GM12892 (cell line): ENCODE measurements at regions not wholly inside any gene's neighbourhood (a gene's known extent, or its start where the extent isn't known, plus 50 kb on each side); places are given as distances from the start of the nearest gene placed in this dataset.
"Not testable (repeated sequence)": the region's sequence is repeated elsewhere in the genome, so short reads cannot be mapped to it uniquely, and the experiment has no call there.

Experiments used
- DNase-seq: peaks from one replicate; pipeline ENCODE4 v3.0.0; 2011; ENCODE audit not compliant: insufficient read length
- FAIRE-seq: peaks from 2 replicates; lab custom pipeline; 2011; peaks lifted over from hg19 to GRCh38; lab: Jason Lieb, UNC
- POLR2A ChIP-seq: IDR thresholded peaks from 2 replicates; pipeline ENCODE4 v1.6.1; 2011; ENCODE audit warnings: low read depth, low read length, control low read depth
- POLR2AphosphoS5 ChIP-seq: IDR thresholded peaks from 2 replicates; pipeline ENCODE4 v1.6.1; 2011; ENCODE audit warnings: low read depth, low read length, control low read depth
- TAF1 ChIP-seq: IDR thresholded peaks from 2 replicates; pipeline ENCODE4 v1.6.1; 2011; ENCODE audit warnings: low read depth, mild to moderate bottlenecking, control low read depth, low read length, borderline replicate concordance

DNA sequence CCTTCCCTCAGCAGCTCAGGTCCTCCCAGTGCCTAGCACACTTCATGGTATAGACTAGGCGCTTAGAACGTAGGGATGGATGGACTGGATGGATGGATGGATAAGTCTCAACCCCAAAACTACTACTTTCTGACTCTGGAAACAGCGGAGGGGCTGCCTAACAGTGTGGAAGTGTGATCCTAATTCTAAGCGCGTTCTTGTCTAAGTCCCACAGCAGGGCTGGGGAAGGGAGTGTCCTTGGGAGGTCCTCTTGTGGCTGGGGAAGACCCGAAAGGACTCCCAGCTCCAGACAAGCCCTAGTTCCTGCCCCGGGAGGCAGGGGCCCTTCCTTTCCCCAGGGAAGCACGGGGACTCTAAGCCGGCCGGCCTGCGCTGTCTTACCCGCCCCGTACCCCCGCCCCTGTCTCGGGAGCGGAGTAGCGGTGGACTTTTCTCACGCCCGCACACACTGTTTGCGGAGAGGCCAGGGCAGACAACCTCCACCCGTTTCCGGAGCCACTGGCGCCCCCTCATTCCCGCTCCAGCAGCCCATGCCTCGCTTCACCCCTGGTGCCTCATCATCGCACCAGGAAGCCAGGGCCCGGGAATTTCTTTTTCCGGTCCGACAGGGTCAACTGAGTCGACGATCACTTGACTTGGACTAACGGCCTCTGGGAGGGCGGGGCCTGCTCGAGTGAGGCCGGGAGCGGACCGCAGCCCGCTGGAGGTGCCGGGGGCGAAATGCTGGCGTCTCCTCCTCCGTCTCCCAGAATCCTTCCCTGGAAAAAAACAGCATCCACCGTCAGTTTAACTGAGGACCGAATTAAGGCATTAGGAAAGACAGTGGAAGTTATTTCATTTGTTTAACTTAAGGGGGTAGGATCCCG is 133.3 kb downstream of the TBC1D2B start:
- peak; percentile 78 for FAIRE-seq
- TF ChIP-seq TAF1 (no peak), POLR2AphosphoS5 (no peak), POLR2A (no peak)

DNA sequence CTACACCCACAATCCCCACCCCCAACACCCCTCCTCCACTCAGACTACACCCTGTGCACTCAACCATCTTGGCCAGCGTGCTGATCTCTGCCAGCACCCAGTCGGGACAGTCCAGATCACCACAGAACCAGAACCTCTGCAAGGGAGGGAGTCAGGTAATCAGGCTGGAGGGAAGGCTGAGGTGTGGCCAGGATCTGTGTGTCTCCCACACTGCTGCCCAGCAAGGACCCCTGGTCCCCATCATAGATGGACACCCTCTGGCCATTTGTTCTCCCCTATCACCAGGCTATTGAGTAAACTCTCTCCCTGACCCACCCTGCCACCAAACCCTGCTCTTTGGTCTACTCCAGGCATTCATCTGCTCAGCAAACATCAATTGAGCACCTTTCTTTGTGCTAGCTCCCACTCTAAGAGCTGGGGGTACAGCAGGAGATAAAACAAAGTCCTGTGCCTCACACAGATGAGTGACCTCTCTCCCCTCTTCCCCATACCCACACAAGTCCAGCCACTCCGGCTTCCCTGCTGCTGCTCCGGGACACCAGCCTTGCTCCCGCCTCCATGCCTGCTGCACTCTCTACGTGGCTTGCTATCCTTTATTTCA is 134.8 kb downstream of the TBC1D2B start:
- no peak for FAIRE-seq
- TF ChIP-seq POLR2A: no peak
- TF ChIP-seq TAF1: no peak
- TF ChIP-seq POLR2AphosphoS5: no peak
- no peak for DNase-seq

More for the DNA sequence above, 133.3 kb downstream of the TBC1D2B start:
- DNase-seq: peak; percentile 33

DNA sequence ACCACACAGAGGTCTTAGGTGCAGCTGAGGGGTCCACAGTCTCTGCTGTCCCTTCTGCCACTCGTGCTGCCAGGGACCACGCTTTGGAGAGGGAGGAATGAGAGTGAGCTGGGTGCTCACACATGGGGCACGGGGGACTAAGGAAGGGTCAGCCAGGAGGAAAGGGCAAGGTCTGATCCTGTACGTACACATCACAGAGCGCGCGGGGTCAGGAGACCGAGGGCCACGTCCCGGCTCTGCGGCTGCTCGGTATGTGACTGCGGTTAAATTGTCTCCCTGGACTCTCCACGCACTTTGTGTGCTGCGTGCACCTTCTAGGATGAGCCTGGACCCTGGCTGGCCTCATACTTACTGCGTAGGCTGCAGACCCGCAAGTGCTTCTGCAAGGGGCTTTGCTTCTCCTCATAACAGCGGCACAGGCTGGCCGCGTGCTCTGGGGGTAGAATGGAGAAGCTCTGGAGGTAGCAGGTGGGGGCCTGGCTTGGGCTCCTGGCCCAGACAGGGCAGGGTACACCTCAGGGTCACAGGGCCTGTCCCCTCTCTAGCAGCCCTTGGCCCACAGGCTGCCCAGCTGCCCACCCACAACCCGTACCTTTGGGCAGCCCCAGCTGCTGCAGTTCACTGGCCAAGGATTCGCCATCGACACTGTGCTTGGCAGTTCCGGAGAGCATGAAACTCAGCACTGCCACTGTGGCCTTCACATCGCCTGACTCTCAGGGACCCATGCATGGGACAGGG is 136.3 kb downstream of the TBC1D2B start:
- FAIRE-seq, DNase-seq: not testable (repeated sequence)

DNA sequence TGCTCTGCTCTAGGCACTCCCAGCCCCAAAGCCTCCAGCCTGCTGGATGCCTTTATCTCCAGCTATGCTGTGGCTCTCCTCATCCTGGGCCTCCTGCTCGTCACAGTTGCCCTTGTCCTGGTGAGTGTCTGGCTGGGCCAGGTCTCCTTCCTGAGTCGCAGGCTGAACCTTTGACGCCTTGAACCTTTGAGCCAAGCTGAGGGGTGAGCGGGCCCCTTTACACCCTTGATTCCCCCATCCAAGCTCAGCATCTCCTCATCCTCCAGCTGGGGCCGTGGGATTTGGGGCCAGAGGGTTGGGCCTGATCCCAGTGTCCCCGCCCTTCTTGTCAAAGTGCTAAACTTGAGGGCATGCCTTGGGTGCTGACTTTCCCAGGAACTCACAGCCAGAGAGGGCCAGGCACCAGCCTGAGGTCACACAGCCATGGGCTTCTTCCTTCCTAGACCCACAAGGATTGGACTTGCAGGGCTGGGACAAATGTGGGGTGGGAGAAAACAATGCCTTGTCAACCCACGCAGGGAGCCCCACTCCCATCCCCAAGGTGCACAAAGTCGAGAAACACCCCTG is 137.0 kb downstream of the TBC1D2B start:
- TF ChIP-seq TAF1 (no peak), POLR2A (no peak), POLR2AphosphoS5 (no peak)
- DNase-seq: no peak
- no peak for FAIRE-seq

DNA sequence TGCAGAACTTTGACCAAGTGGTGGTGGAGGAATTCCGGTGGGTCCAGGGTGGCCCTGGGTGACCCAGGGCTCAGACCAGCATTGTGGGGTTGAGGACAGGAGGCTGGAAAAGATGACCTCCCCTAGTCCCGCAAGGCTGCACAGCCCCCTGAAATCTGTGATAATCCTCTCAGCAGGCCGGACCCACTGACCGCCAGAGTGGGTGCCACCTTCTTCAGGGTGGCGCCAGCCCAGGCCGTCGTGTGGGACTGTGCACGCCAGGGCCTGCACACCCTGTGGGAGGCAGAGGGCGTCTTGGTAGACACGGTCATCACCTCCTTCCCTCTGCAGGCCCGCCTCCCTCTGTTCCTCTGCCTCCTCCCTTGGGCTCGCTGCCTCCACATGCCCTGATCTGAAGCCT is 137.7 kb downstream of the TBC1D2B start:
- FAIRE-seq: no peak
- TF ChIP-seq POLR2AphosphoS5 (no peak), POLR2A (no peak), TAF1 (no peak)
- DNase-seq: no peak

DNA sequence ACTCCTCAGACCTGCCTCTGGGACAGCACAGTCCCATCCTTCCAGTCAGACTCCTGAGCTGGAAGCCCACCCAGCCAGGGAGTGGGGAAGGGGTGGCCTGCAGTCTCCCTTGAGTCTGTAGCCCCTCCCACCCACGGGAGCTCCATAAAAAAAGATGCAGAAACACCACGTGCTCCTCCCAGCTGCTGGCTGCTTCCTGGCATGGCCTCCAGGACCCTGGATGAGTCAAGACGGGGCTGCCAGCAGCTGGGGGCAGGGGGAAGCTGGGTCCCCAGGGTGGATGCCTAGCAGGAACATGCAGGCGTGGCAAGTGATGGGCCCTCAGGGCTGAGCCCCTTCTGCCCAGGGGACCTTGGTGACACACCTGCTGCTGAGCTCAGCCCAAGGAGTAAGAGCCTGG is 138.5 kb downstream of the TBC1D2B start:
- DNase-seq, FAIRE-seq: not testable (repeated sequence)

DNA sequence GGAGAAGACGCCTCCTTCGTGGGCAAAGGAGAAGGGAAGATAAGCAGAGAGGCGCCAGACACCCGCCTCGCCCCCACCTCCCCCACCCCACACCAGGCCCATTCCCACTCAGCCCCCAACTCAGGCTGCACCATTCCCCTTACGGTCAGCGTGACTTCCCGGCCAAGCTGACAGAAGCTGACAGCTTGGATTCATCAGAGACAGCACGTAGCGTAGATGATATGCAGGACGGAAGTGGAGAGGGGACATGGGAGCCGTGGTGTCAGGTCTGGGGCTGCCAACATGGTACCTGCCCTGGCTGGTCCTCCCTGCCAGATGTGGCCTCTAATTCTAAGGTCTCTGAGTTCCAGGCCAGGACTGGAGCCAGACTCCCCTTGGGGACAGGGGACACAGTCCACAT is 139.0 kb downstream of the TBC1D2B start:
- not testable (repeated sequence) for DNase-seq, FAIRE-seq

DNA sequence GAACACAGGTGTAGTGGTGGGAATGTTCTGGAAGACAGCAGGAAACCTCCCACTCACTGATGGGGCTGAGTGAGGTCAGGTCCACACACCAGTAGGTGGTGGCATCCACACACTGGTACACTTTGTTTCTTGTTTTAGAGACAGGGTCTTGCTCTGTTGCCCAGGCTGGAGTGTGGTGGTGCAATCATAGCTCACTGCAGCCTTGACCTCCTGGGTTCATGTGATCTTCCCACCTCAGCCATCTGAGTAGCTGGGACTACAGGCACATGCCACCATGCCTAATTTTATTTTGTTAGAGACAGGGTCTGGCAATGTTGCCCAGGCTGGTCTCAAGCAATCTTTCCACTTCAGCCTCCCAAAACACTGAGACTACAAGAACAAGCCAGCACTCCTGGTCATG is 140.9 kb downstream of the TBC1D2B start:
- FAIRE-seq, DNase-seq: not testable (repeated sequence)

DNA sequence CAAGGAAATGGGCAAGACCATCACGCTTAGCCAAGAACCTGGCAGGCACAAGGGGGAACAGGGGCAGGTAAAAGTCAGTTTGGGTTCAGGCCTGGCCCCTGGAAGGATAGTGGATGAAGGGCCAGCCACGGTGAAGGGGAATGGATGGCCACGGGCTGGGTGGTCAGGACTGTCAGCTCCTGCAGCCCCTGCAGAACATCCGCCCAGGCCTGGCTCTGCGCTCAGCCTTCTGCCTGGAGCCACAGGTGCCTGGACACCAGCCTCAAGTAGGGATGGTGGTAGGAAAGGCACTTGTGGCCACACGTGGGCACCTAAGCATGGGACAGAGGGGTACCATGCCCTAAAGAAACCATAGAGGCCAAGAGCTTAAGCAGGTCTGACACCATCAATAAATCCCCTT is 143.0 kb downstream of the TBC1D2B start:
- DNase-seq, FAIRE-seq: not testable (repeated sequence)

DNA sequence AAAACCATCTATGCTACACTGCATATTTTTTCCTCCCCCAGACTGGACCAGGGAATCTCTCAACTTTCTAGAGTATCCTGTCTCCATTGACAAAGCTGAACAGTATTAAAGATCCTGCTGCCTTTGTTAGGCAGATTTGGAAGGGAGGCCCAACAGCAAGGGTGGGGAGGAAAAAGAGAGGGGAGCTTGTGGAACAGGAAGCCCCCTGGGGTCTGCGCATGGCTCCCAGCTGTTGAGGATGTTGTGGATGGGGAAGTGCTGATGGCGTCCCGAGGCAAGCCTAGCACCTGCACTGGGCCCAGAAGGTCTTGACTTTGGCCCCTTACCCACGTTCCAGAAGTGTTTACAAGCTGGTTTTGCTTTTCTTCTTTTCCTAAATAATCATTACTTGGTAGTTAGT is 146.6 kb downstream of the TBC1D2B start:
- not testable (repeated sequence) for FAIRE-seq, DNase-seq

DNA sequence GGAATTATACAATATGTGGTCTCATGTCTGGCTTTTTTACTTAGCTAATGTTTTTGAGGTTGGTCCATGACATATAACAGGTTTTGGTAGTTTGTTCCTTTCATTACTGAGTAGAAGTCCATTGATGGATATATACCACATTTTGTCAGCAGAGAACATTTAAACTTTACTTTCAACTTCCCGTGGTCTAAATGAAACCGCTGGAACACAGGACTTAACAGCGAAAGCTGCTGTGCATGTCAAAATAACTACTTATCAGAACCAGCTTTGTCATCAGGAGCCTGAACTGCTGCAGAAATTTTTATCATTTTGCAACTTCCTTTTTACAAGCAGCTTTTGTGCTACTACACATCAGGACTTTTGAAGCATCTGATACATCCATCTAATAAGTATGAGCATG is 147.0 kb downstream of the TBC1D2B start:
- FAIRE-seq, DNase-seq: not testable (repeated sequence)

DNA sequence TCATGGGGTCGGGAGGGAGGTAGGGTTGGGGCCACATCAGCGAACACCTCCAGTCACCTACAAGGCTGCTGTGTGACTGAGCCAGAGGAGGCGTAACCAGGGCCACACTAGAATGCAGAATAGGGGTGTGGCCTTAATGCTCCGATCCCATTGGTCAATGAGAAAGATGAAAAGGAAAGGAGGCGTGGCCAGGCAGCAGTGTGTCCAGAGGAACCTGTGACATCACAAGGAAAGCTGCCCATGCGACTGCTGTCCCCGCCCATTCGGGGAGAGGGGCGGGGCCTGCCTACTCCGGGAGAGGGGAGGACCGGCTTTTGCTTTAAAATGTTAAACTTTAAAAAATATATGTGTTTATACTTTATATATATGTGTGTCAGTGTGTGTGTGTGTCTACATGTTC is 150.7 kb downstream of the TBC1D2B start:
- not testable (repeated sequence) for FAIRE-seq

DNA sequence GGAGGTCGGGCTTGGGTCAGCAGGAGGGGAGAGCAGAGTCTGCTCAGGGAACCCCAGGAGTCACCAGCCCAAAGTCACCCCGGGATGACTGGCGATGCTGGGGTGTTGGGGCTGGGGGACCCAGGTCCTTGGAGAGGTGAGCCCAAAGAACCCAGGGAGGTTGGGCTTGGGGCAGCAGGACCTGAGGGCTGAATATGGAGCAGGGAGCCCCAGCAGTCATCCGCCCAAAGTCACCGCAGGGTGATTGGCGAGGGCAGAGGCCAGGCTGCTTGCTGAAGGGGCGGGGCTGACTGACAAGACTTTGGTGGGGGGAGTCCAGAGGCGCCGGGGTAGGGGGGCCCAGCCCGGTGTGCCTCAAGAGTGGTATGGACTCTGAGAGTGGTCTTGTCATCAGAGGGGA is 151.2 kb downstream of the TBC1D2B start:
- not testable (repeated sequence) for FAIRE-seq, DNase-seq

More for the DNA sequence above, 150.7 kb downstream of the TBC1D2B start:
- DNase-seq: not testable (repeated sequence)

DNA sequence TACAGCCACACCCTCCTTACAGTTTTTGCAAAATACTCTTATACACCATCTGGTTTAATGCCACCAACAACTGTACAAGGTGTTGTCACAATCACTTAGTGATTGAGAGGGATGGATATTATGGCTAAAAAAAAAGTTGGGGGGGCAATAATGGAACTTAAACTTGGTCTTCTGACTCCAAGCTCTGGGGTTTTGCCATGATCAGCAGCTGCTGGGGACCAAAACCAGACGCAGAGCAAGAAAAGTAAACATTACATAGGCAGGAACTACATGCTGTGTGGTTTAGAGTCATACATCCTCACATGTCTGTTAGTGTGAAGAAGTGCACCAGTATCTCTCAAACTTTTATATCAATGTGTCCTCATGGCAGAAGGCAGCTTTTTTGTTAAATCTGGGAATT is 152.4 kb downstream of the TBC1D2B start:
- not testable (repeated sequence) for DNase-seq, FAIRE-seq
